ENCODE measurements at regions not wholly inside any gene's neighbourhood (a gene's known extent, or its start where the extent isn't known, plus 50 kb on each side); places are given as distances from the start of the nearest gene placed in this dataset.

GRCh38 chr12:90128526-90128925 is 419.9 kb upstream of the ATP2B1 start:
- Histone ChIP-seq H3K4me3 (ENCODE audit: low read length) (no peak overlapping the region), H3K4me1 (ENCODE audit: control insufficient read depth, low read length) (peaks cover 11% of the 10 kb centered on the region), H3K9me3 (ENCODE audit: control insufficient read depth, insufficient read depth, low read length) (no peaks in the 10 kb centered on the region), H3K27ac (ENCODE audit: low read depth, low read length) (no peak overlapping the region), H3K27me3 (ENCODE audit: control insufficient read depth, low read length) (no peaks in the 10 kb centered on the region), H3K36me3 (ENCODE audit: control insufficient read depth, low read length) (no peaks in the 10 kb centered on the region), H3K4me2 (ENCODE audit: low read length) (no peak overlapping the region), H3K79me2 (ENCODE audit: control insufficient read depth, low read length) (no peaks in the 10 kb centered on the region), H3K9me2 (replicated peaks; ENCODE audit: control insufficient read depth, low read length) (no peaks in the 10 kb centered on the region), H3F3A (ENCODE audit: control insufficient read depth, insufficient read depth) (no peaks in the 10 kb centered on the region), H4K20me1 (ENCODE audit: control insufficient read depth, insufficient read depth, low read depth, low read length) (no peaks in the 10 kb centered on the region)
- TF ChIP-seq EZH2phosphoT487 (IDR thresholded peaks at IDR 0.05; ENCODE audit: borderline replicate concordance, low read length) (no peak), CTCF (IDR thresholded peaks at IDR 0.05; ENCODE audit: low read depth, low read length, poor library complexity, severe bottlenecking) (no peak)

GRCh38 chr12:90126125-90126524 is 417.5 kb upstream of the ATP2B1 start:
- Histone ChIP-seq H3F3A (ENCODE audit: control insufficient read depth, insufficient read depth) (no peaks in the 10 kb centered on the region), H3K4me3 (ENCODE audit: low read length) (no peak overlapping the region), H3K27me3 (ENCODE audit: control insufficient read depth, low read length) (no peaks in the 10 kb centered on the region), H3K27ac (ENCODE audit: low read depth, low read length) (no peak overlapping the region), H3K4me2 (ENCODE audit: low read length) (no peak overlapping the region), H3K4me1 (ENCODE audit: control insufficient read depth, low read length) (peaks cover 15% of the 10 kb centered on the region), H4K20me1 (ENCODE audit: control insufficient read depth, insufficient read depth, low read depth, low read length) (no peaks in the 10 kb centered on the region), H3K79me2 (ENCODE audit: control insufficient read depth, low read length) (no peaks in the 10 kb centered on the region), H3K9me2 (replicated peaks; ENCODE audit: control insufficient read depth, low read length) (no peaks in the 10 kb centered on the region), H3K9me3 (ENCODE audit: control insufficient read depth, insufficient read depth, low read length) (peaks cover 7% of the 10 kb centered on the region; the same call in 1 of the 2 replicates), H3K36me3 (ENCODE audit: control insufficient read depth, low read length) (no peaks in the 10 kb centered on the region)
- TF ChIP-seq EZH2phosphoT487 (IDR thresholded peaks at IDR 0.05; ENCODE audit: borderline replicate concordance, low read length), result no peak
- no peak for TF ChIP-seq CTCF (IDR thresholded peaks at IDR 0.05; ENCODE audit: low read depth, low read length, poor library complexity, severe bottlenecking)

GRCh38 chr12:90124914-90125313 is 416.3 kb upstream of the ATP2B1 start:
- Histone ChIP-seq H3K9me3 (ENCODE audit: control insufficient read depth, insufficient read depth, low read length) (peaks cover 17% of the 10 kb centered on the region), H3K27ac (ENCODE audit: low read depth, low read length) (no peak overlapping the region), H3K79me2 (ENCODE audit: control insufficient read depth, low read length) (no peaks in the 10 kb centered on the region), H3K27me3 (ENCODE audit: control insufficient read depth, low read length) (no peaks in the 10 kb centered on the region), H3K4me2 (ENCODE audit: low read length) (no peak overlapping the region), H3K36me3 (ENCODE audit: control insufficient read depth, low read length) (no peaks in the 10 kb centered on the region), H3K4me3 (ENCODE audit: low read length) (no peak overlapping the region), H3K9me2 (replicated peaks; ENCODE audit: control insufficient read depth, low read length) (no peaks in the 10 kb centered on the region), H3K4me1 (ENCODE audit: control insufficient read depth, low read length) (peaks cover 15% of the 10 kb centered on the region), H4K20me1 (ENCODE audit: control insufficient read depth, insufficient read depth, low read depth, low read length) (no peaks in the 10 kb centered on the region), H3F3A (ENCODE audit: control insufficient read depth, insufficient read depth) (no peaks in the 10 kb centered on the region)
- TF ChIP-seq EZH2phosphoT487 (IDR thresholded peaks at IDR 0.05; ENCODE audit: borderline replicate concordance, low read length), result no peak
- no peak for TF ChIP-seq CTCF (IDR thresholded peaks at IDR 0.05; ENCODE audit: low read depth, low read length, poor library complexity, severe bottlenecking)
